GM12878 (cell line): ENCODE measurements at regions not wholly inside any gene's neighbourhood (a gene's known extent, or its start where the extent isn't known, plus 50 kb on each side); places are given as distances from the start of the nearest gene placed in this dataset. TPM values are rescaled to one million over a fixed set of nuclear protein-coding genes. Genes with fewer than 3 reads are reported as not detected.

Experiments used
- small RNA-seq: library from RNA; depleted of rRNA; stranded (forward); fragments of <200 nt; gene quantifications from one replicate; pipeline ENCODE3, GENCODE V24; 2014

Small RNA genes in the stretch of these regions (small RNA-seq; reads per million reads assigned to genes)
- not detected for gene AC021506.2
